ENCODE measurements at regions not wholly inside any gene's neighbourhood (a gene's known extent, or its start where the extent isn't known, plus 50 kb on each side); places are given as distances from the start of the nearest gene placed in this dataset.

- ATAC-seq, result no peak
- no peak overlapping the region for H3K4me3 ChIP-seq
- intact Hi-C loops (cut with DNase I), result no loop called here
- 67% methylated on average over 3 of the region's 3 CpGs for WGBS (ENCODE audit: insufficient coverage, low coverage, low lambda C conversion rate, missing lambda C conversion rate)
- H3K9me3 ChIP-seq, result no peaks in the 10 kb centered on the region
- no peaks in the 10 kb centered on the region for H3K4me1 ChIP-seq
- no peak overlapping the region for H3K27ac ChIP-seq
- H3K27me3 ChIP-seq, result no peaks in the 10 kb centered on the region
- no peaks in the 10 kb centered on the region for H3K36me3 ChIP-seq
- TF ChIP-seq CTCF (IDR thresholded peaks at IDR 0.05) (no peak), POLR2A (IDR thresholded peaks at IDR 0.05) (no peak)
- DNase-seq, result no peak
Measured at GRCh38 chr9:629146-629545, 212.4 kb upstream of the DMRT1 start.

GRCh38 chr9:630817-631216 is 210.7 kb upstream of the DMRT1 start:
- 82% methylated on average over 6 of the region's 7 CpGs for WGBS (ENCODE audit: insufficient coverage, low coverage, low lambda C conversion rate, missing lambda C conversion rate)
- no peaks in the 10 kb centered on the region for H3K27me3 ChIP-seq
- H3K4me3 ChIP-seq, result no peak overlapping the region
- ATAC-seq (no peak), DNase-seq (no peak)
- no peak for TF ChIP-seq CTCF (IDR thresholded peaks at IDR 0.05)
- TF ChIP-seq POLR2A (IDR thresholded peaks at IDR 0.05), result no peak
- no peaks in the 10 kb centered on the region for H3K4me1 ChIP-seq
- no peak overlapping the region for H3K27ac ChIP-seq
- H3K36me3 ChIP-seq, result no peaks in the 10 kb centered on the region
- intact Hi-C loops (cut with DNase I), result no loop called here
- no peaks in the 10 kb centered on the region for H3K9me3 ChIP-seq

DNA sequence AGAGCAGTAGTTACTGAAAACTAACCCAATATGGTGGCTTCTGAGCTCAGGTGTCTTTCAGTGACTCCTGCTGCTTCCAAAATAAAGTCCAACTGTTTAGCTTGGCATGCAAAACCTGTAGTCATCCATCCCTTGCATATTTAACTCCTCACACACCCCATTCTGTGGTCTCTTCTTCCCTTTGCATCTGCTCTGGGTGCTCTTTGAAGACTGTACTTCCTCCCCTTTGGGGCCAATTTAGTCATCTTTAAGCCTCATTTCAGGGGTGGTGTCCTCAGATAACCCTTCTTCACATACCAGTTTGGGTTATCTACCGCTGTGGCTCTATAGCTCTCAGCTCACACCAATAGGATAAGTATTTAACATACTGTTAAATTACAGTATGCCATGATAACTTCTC is 209.9 kb upstream of the DMRT1 start:
- Histone ChIP-seq H3K9me3 (no peaks in the 10 kb centered on the region), H3K36me3 (no peaks in the 10 kb centered on the region), H3K4me1 (no peaks in the 10 kb centered on the region), H3K4me3 (no peak overlapping the region), H3K27me3 (no peaks in the 10 kb centered on the region), H3K27ac (no peak overlapping the region)
- DNase-seq (no peak), ATAC-seq (no peak)
- intact Hi-C loops (cut with DNase I), result no loop called here
- no peak for TF ChIP-seq POLR2A (IDR thresholded peaks at IDR 0.05)
- WGBS (ENCODE audit: insufficient coverage, low coverage, low lambda C conversion rate, missing lambda C conversion rate), result 67% methylated on average over 1 of the region's 1 CpG

- 100% methylated on average over 1 of the region's 1 CpG for WGBS (ENCODE audit: insufficient coverage, low coverage, low lambda C conversion rate, missing lambda C conversion rate)
- ATAC-seq, result no peak
- H3K9me3 ChIP-seq, result no peaks in the 10 kb centered on the region
- H3K27me3 ChIP-seq, result no peaks in the 10 kb centered on the region
- no peaks in the 10 kb centered on the region for H3K36me3 ChIP-seq
- intact Hi-C loops (cut with DNase I), result no loop called here
- DNase-seq, result no peak
- H3K27ac ChIP-seq, result no peak overlapping the region
- no peak overlapping the region for H3K4me3 ChIP-seq
- H3K4me1 ChIP-seq, result no peaks in the 10 kb centered on the region
- TF ChIP-seq CTCF (IDR thresholded peaks at IDR 0.05) (no peak), POLR2A (IDR thresholded peaks at IDR 0.05) (no peak)
Measured at GRCh38 chr9:633461-633860, 208.0 kb upstream of the DMRT1 start.

DNA sequence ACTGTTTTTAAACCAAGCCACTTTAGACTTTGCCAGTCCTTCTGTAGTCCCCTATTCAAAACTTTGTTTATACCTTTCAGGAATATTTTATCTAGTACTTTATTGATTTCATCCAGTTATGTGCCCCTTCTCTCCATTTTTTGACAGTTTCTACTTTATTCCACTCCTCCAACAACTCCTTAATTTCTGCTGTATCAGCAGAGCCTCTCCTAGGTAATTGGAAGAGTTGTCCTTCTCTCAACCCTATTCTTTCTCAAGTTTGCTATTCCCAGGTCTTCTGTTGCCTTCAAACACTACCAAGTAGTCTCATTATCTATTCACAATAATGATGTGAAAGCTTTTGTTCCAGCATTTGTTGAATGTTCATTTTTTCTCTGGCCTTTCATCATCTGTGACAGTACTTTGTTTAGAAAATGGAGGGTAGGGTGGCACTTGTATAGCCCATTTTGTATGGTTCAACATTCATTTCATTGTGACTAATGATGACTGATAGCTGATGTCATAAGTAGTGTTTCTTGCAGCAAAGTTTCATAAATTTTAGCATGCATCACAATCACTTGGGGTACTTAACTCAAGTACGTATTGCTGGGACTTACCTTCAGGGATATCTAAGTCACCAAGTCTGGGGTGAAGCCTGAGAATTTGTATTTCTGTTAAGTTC is 204.4 kb upstream of the DMRT1 start:
- Histone ChIP-seq H3K27ac (no peak overlapping the region), H3K4me3 (no peak overlapping the region), H3K36me3 (no peaks in the 10 kb centered on the region), H3K4me1 (peaks cover 0 to under 1% (median 0%) of the 10 kb centered on the region in 4 donors), H3K9me3 (no peaks in the 10 kb centered on the region), H3K27me3 (no peaks in the 10 kb centered on the region)
- TF ChIP-seq CTCF (IDR thresholded peaks at IDR 0.05), result no peak
- TF ChIP-seq POLR2A (IDR thresholded peaks at IDR 0.05), result no peak
- DNase-seq, result no peak
- whole genome bisulfite sequencing (ENCODE audit: insufficient coverage, low coverage, low lambda C conversion rate, missing lambda C conversion rate), result 100% methylated on average over 1 of the region's 1 CpG
- intact Hi-C loops (cut with DNase I), result no loop called here
- ATAC-seq, result no peak
